Tibial nerve (tissue), 4 donors: ENCODE measurements at regions not wholly inside any gene's neighbourhood (a gene's known extent, or its start where the extent isn't known, plus 50 kb on each side); places are given as distances from the start of the nearest gene placed in this dataset.

Experiments used
- CTCF ChIP-seq, 5 experiments: fragments of 200-600 bp in 3 of 5; fragments of 450-650 bp in 2 of 5; sonication (generic) in 3 of 5; IDR thresholded peaks; one replicate each; pipeline ENCODE4 v1.5.1; 2016 to 2019; ENCODE audit warnings: antibody characterized with exemption in 5 of 5, mild to moderate bottlenecking in 3 of 5, moderate library complexity in 2 of 5
- EP300 ChIP-seq, 2 donors: sonication (generic); formaldehyde crosslinking; IDR thresholded peaks; one replicate each; pipeline ENCODE4 v1.6.1; 2017; ENCODE audit warnings: antibody characterized with exemption in 2 of 2, mild to moderate bottlenecking in 1 of 2
- POLR2A ChIP-seq, 2 donors: fragments of 450-650 bp; IDR thresholded peaks; one replicate each; pipeline ENCODE4 v1.6.1; 2017; ENCODE audit warnings: antibody characterized with exemption in 2 of 2, mild to moderate bottlenecking in 2 of 2, moderate library complexity in 2 of 2

- TF ChIP-seq CTCF (IDR thresholded peaks at IDR 0.05) (no peak), EP300 (IDR thresholded peaks at IDR 0.05) (no peak), POLR2A (IDR thresholded peaks at IDR 0.05) (no peak)
Observed at GRCh38 chr1:79976287-79976686, 969.8 kb upstream of the ADGRL4 start.
